ENCODE measurements at regions not wholly inside any gene's neighbourhood (a gene's known extent, or its start where the extent isn't known, plus 50 kb on each side); places are given as distances from the start of the nearest gene placed in this dataset.
A peak's percentile ranks its signal among the peaks of the same experiment; 100 is the strongest.

GRCh38 chr14:104442631-104443390 lies 136.8 kb upstream of the C14orf180 start:
- Histone ChIP-seq H2AFZ (peak overlapping the region; percentile 74; the same call in 1 of the 2 replicates), H3K4me3 (no peak overlapping the region), H3K36me3 (ENCODE audit: insufficient read depth) (no peaks in the 10 kb centered on the region), H3K4me1 (ENCODE audit: insufficient read depth) (no peaks in the 10 kb centered on the region), H3K27me3 (ENCODE audit: insufficient read depth) (no peaks in the 10 kb centered on the region), H3K27ac (ENCODE audit: low read depth) (no peak overlapping the region), H3F3A (replicated peaks; ENCODE audit: low read depth) (no peaks in the 10 kb centered on the region), H4K20me1 (replicated peaks; ENCODE audit: insufficient read depth) (no peaks in the 10 kb centered on the region), H3K79me2 (replicated peaks; ENCODE audit: insufficient read depth) (no peaks in the 10 kb centered on the region), H3K9me2 (ENCODE audit: insufficient read depth) (no peaks in the 10 kb centered on the region), H3K4me2 (no peak overlapping the region)
- Mint-ChIP-seq H3K27me3 (ENCODE audit: insufficient read depth, low read depth, poor library complexity) (peaks cover 8% of the 10 kb centered on the region), H3K9me3 (peaks cover 3% of the 10 kb centered on the region; the same call in 2 of the 3 replicates), H3K4me1 (peaks cover 9% of the 10 kb centered on the region), H3K27ac (no peak overlapping the region), H3K36me3 (ENCODE audit: low read depth) (no peaks in the 10 kb centered on the region; the same call in 2 of the 3 replicates), H3K4me3 (no peak overlapping the region)
- ATAC-seq (peak; percentile 31), DNase-seq (ENCODE audit: low spot score) (no peak)
- TF ChIP-seq EZH2 (IDR thresholded peaks at IDR 0.05; ENCODE audit: low read depth, unreplicated experiment) (no peak), CREB1 (CRISPR knock-in tag; IDR thresholded peaks at IDR 0.05; ENCODE audit: low read depth) (no peak), REST (IDR thresholded peaks at IDR 0.05; ENCODE audit: unreplicated experiment) (no peak), ZNF462 (CRISPR knock-in tag; IDR thresholded peaks at IDR 0.05) (no peak), ETS1 (IDR thresholded peaks at IDR 0.05) (no peak), ZNF114 (CRISPR knock-in tag; IDR thresholded peaks at IDR 0.05) (no peak), NANOG (IDR thresholded peaks at IDR 0.05; ENCODE audit: borderline replicate concordance) (no peak), ZNF331 (CRISPR knock-in tag; IDR thresholded peaks at IDR 0.05; ENCODE audit: low read depth) (no peak), EZH2phosphoT487 (IDR thresholded peaks at IDR 0.05; ENCODE audit: unreplicated experiment) (no peak), POLR2AphosphoS5 (IDR thresholded peaks at IDR 0.05; ENCODE audit: low read depth) (no peak), CTCF (conservative IDR thresholded peaks at IDR 0.05; ENCODE audit: low read depth in 2 of 2) (no peak), JUNB (IDR thresholded peaks at IDR 0.05; ENCODE audit: unreplicated experiment) (no peak), STAT1 (IDR thresholded peaks at IDR 0.05; ENCODE audit: unreplicated experiment) (no peak)

All from GM23338 (cell line).